Epithelial cell of esophagus (primary cell): ENCODE measurements at regions not wholly inside any gene's neighbourhood (a gene's known extent, or its start where the extent isn't known, plus 50 kb on each side); places are given as distances from the start of the nearest gene placed in this dataset.

Experiments used
- DNase-seq: peaks from one replicate; pipeline ENCODE4 v3.0.0; 2010; ENCODE audit warnings: low read depth
- H3K4me3 ChIP-seq: 2 replicates; pipeline ENCODE4 v1.5.1; 2011; ENCODE audit warnings: mild to moderate bottlenecking, low read length, control low read depth
- CTCF ChIP-seq: IDR thresholded peaks from 2 replicates; pipeline ENCODE4 v1.5.1; 2011; ENCODE audit warnings: low read depth, mild to moderate bottlenecking, low read length, control low read depth, inconsistent platforms; ENCODE audit not compliant: insufficient read depth; ENCODE audit errors: missing control alignments

GRCh38 chr3:178454726-178455125, 81.5 kb upstream of the KCNMB2 start:
- peak; percentile 36 for DNase-seq

DNA sequence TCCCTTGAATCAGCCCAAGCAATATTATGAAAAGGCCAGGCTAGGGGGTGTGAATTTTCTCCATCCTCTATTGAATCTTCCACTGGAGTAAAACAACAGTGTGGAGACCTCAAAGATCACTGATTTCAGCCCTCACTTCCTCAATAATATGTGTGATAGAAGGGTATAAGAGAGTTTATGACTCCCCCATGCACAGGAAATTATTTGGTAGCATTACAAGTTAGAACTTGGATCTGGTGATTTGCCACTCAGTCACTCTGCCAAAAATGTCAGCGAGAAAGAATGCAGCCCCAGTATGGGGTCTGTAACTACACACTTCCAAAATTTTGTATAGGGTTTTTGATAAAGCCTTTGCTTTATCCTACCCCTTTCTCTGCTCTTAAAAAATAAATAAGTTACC, 81.0 kb upstream of the KCNMB2 start:
- DNase-seq: peak; percentile 27
- H3K4me3 ChIP-seq: no peak overlapping the region
- TF ChIP-seq CTCF: no peak

More at GRCh38 chr3:178454726-178455125, 81.5 kb upstream of the KCNMB2 start:
- H3K4me3 ChIP-seq: no peak overlapping the region
- no peak for TF ChIP-seq CTCF

DNA sequence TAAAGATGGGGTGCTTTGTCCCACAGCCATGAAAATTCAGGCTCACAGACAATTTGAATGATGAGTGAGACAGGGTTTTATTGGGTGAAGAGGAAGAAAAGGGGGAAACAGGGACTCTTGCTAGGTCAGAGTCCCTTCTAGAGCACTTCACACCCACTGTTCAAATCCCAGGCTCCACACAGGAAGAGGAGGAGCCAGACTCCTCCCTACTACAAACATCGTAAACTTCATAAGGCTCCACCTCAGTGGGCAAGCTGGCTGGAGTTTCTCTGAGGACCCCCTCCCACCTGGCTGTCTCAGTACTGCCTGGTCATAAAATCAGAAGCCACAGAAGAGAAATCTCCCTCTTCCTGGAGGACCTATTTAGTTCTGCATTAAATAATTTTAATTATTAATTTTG, 80.3 kb upstream of the KCNMB2 start:
- no peak overlapping the region for H3K4me3 ChIP-seq
- no peak for TF ChIP-seq CTCF
- DNase-seq: no peak

DNA sequence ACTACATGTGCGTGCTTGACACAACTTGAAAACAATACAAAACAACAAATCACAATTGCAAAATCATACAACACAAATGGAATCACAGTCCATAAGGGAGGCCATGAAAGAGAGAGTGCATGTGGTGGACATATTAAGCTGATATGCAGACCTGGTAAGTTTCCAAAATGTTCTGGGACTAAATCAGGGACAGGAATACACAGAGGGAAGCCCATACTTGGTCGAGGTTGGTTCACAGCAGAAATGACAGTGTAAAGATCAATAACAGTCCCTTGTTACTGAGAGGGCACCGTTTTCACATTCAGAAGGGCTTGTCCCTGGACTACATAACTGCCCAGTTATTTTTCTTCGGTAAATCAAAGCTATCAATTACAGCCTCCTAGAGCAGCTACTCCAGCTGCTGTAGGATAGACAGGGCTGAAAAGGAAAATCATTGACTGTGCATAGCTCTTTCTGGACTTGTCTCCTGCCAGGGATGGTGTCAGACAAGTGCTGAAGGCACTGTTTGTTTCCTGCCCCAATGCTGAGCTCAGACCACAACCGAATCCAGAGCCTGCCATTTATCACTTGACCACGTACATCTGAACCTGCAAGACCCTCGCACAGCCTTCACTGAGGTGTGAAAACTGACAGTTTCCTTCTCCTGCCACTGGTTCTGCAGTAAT, 79.5 kb upstream of the KCNMB2 start:
- no peak for TF ChIP-seq CTCF
- no peak overlapping the region for H3K4me3 ChIP-seq
- DNase-seq: no peak

DNA sequence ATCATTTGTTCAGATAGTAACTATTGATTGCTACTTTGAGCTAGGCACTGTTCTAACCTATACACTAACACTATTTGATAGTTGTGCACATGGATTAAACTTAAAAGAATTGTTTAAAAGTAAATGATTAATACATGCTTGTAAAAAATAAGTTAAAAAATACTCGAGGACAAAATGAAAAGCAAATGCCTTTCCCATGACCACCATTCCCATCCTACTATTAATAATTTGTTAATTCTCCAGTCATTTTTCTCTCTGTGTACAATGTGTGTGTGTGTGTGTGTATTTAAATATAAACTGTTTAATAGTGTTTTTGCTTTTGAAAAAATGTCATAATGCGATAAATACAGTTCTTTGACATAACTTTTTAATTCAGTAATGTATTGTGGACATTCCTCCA, 78.7 kb upstream of the KCNMB2 start:
- no peak overlapping the region for H3K4me3 ChIP-seq
- no peak for TF ChIP-seq CTCF
- no peak for DNase-seq

GRCh38 chr3:178458313-178459037, 77.8 kb upstream of the KCNMB2 start:
- TF ChIP-seq CTCF: no peak
- DNase-seq: no peak
- no peak overlapping the region for H3K4me3 ChIP-seq

- H3K4me3 ChIP-seq: no peak overlapping the region
- TF ChIP-seq CTCF: no peak
- DNase-seq: no peak
Measured at GRCh38 chr3:178459038-178459410, 77.2 kb upstream of the KCNMB2 start.
